ENCODE measurements at regions not wholly inside any gene's neighbourhood (a gene's known extent, or its start where the extent isn't known, plus 50 kb on each side); places are given as distances from the start of the nearest gene placed in this dataset.
"Not testable (repeated sequence)": the region's sequence is repeated elsewhere in the genome, so short reads cannot be mapped to it uniquely, and the experiment has no call there.

GRCh38 chrX:55813150-55813549 lies 95.6 kb downstream of the RRAGB start:
- Mint-ChIP-seq H3K27me3 (peaks cover 0 to 6% (median 0%) of the 10 kb centered on the region in 3 donors), H3K36me3 (no peaks in the 10 kb centered on the region), H3K9me3 (peaks cover 0 to 14% (median 6%) of the 10 kb centered on the region in 7 donors), H3K27ac (no peak overlapping the region), H3K4me1 (no peaks in the 10 kb centered on the region), H3K4me3 (no peak overlapping the region)
- no peak for ATAC-seq (ENCODE audit: low read depth in 2 of 2)
- DNase-seq: no peak

GRCh38 chrX:55815546-55815945 lies 98.0 kb downstream of the RRAGB start:
- no peak for ATAC-seq (ENCODE audit: low read depth in 2 of 2)
- H3K36me3 Mint-ChIP-seq: no peaks in the 10 kb centered on the region

GRCh38 chrX:55816023-55816422 lies 98.5 kb downstream of the RRAGB start:
- ATAC-seq (ENCODE audit: low read depth in 2 of 2): no peak
- no peak overlapping the region for H3K4me3 Mint-ChIP-seq
- no peaks in the 10 kb centered on the region for H3K36me3 Mint-ChIP-seq
- no peak for DNase-seq
- H3K27ac Mint-ChIP-seq: peak overlapping the region in 1 of 6 donors; percentile 60
- H3K9me3 Mint-ChIP-seq: peaks cover 0 to 11% (median 3%) of the 10 kb centered on the region in 7 donors
- H3K4me1 Mint-ChIP-seq: peaks cover 0 to 2% (median 0%) of the 10 kb centered on the region in 3 donors
- no peaks in the 10 kb centered on the region for H3K27me3 Mint-ChIP-seq

More at GRCh38 chrX:55815546-55815945, 98.0 kb downstream of the RRAGB start:
- H3K4me1 Mint-ChIP-seq: peaks cover 0 to 2% (median 0%) of the 10 kb centered on the region in 3 donors
- H3K27me3 Mint-ChIP-seq: peaks cover 0 to 4% (median 0%) of the 10 kb centered on the region in 3 donors
- H3K4me3 Mint-ChIP-seq: no peak overlapping the region
- H3K9me3 Mint-ChIP-seq: peaks cover 0 to 11% (median 3%) of the 10 kb centered on the region in 7 donors
- no peak for DNase-seq
- peak overlapping the region in 1 of 6 donors; percentile 13 for H3K27ac Mint-ChIP-seq

- H3K4me3 Mint-ChIP-seq: peak overlapping the region in 1 of 8 donors; percentile 62
Measured at GRCh38 chrX:55818673-55819375, 101.3 kb downstream of the RRAGB start.

GRCh38 chrX:55839485-55839884 lies 121.9 kb downstream of the RRAGB start:
- Mint-ChIP-seq H3K27ac (no peak overlapping the region), H3K36me3 (no peaks in the 10 kb centered on the region), H3K27me3 (no peaks in the 10 kb centered on the region), H3K9me3 (peaks cover 2 to 7% (median 5%) of the 10 kb centered on the region in 7 donors), H3K4me1 (peaks cover 0 to 9% (median 5%) of the 10 kb centered on the region in 3 donors), H3K4me3 (no peak overlapping the region)
- DNase-seq (no peak), ATAC-seq (ENCODE audit: low read depth in 2 of 2) (no peak)

More at GRCh38 chrX:55818673-55819375, 101.3 kb downstream of the RRAGB start:
- Mint-ChIP-seq H3K27ac (peak overlapping the region in 1 of 6 donors; percentile 11), H3K4me1 (peaks cover 0 to 2% (median 0%) of the 10 kb centered on the region in 3 donors), H3K27me3 (peaks cover 0 to 5% (median 0%) of the 10 kb centered on the region in 3 donors), H3K9me3 (peaks cover 2 to 16% (median 5%) of the 10 kb centered on the region in 7 donors), H3K36me3 (peaks cover 0 to 4% of the 10 kb centered on the region in 2 donors)
- no peak for DNase-seq
- no peak for ATAC-seq (ENCODE audit: low read depth in 2 of 2)

- no peak for ATAC-seq (ENCODE audit: low read depth in 2 of 2)
Measured at GRCh38 chrX:55841962-55842752, 124.6 kb downstream of the RRAGB start.

GRCh38 chrX:55866779-55867178 lies 149.2 kb downstream of the RRAGB start:
- not testable (repeated sequence) for H3K4me1 Mint-ChIP-seq; H3K36me3 Mint-ChIP-seq; H3K9me3 Mint-ChIP-seq; H3K27ac Mint-ChIP-seq; DNase-seq; ATAC-seq (ENCODE audit: low read depth in 2 of 2)
- Mint-ChIP-seq H3K27me3 (peaks cover 3 to 12% (median 5%) of the 10 kb centered on the region in 3 donors), H3K4me3 (peak overlapping the region in 1 of 8 donors; percentile 17)

More at GRCh38 chrX:55841962-55842752, 124.6 kb downstream of the RRAGB start:
- Mint-ChIP-seq H3K27me3 (no peaks in the 10 kb centered on the region), H3K36me3 (no peaks in the 10 kb centered on the region), H3K27ac (no peak overlapping the region), H3K4me1 (peaks cover 0 to 9% (median 0%) of the 10 kb centered on the region in 3 donors), H3K4me3 (no peak overlapping the region), H3K9me3 (peaks cover 0 to 6% (median 0%) of the 10 kb centered on the region in 7 donors)
- DNase-seq: no peak

- peaks cover 0 to 1% (median 0%) of the 10 kb centered on the region in 7 donors for H3K9me3 Mint-ChIP-seq
- no peaks in the 10 kb centered on the region for H3K36me3 Mint-ChIP-seq
- ATAC-seq (ENCODE audit: low read depth in 2 of 2) (no peak), DNase-seq (no peak)
- H3K27ac Mint-ChIP-seq: no peak overlapping the region
- no peak overlapping the region for H3K4me3 Mint-ChIP-seq
- peaks cover 0 to 6% (median 2%) of the 10 kb centered on the region in 3 donors for H3K4me1 Mint-ChIP-seq
- peaks cover 1 to 8% (median 5%) of the 10 kb centered on the region in 3 donors for H3K27me3 Mint-ChIP-seq
Measured at GRCh38 chrX:55867181-55867651, 149.7 kb downstream of the RRAGB start.

- ATAC-seq (ENCODE audit: low read depth in 2 of 2): no peak
- H3K27ac Mint-ChIP-seq: no peak overlapping the region
Measured at GRCh38 chrX:55867708-55868107, 150.2 kb downstream of the RRAGB start.

GRCh38 chrX:55874807-55875206 lies 157.3 kb downstream of the RRAGB start:
- Mint-ChIP-seq H3K9me3 (peaks cover 0 to 7% (median 1%) of the 10 kb centered on the region in 7 donors), H3K4me3 (no peak overlapping the region), H3K27me3 (peaks cover 0 to under 1% (median 0%) of the 10 kb centered on the region in 3 donors), H3K4me1 (no peaks in the 10 kb centered on the region), H3K27ac (no peak overlapping the region), H3K36me3 (no peaks in the 10 kb centered on the region)
- DNase-seq: no peak
- ATAC-seq (ENCODE audit: low read depth in 2 of 2): no peak

More at GRCh38 chrX:55867708-55868107, 150.2 kb downstream of the RRAGB start:
- Mint-ChIP-seq H3K4me3 (no peak overlapping the region), H3K36me3 (no peaks in the 10 kb centered on the region), H3K27me3 (peaks cover 0 to 8% (median 5%) of the 10 kb centered on the region in 3 donors), H3K9me3 (peaks cover 0 to 1% (median 0%) of the 10 kb centered on the region in 7 donors), H3K4me1 (peaks cover 0 to 6% (median 2%) of the 10 kb centered on the region in 3 donors)
- no peak for DNase-seq

GRCh38 chrX:55883541-55883940 lies 166.0 kb downstream of the RRAGB start:
- H3K36me3 Mint-ChIP-seq; ATAC-seq (ENCODE audit: low read depth in 2 of 2); H3K27ac Mint-ChIP-seq: not testable (repeated sequence)

GRCh38 chrX:55907968-55908607 lies 190.5 kb downstream of the RRAGB start:
- ATAC-seq (ENCODE audit: low read depth in 2 of 2): peak; percentile 73 to 82

More at GRCh38 chrX:55883541-55883940, 166.0 kb downstream of the RRAGB start:
- not testable (repeated sequence) for H3K27me3 Mint-ChIP-seq, H3K4me1 Mint-ChIP-seq, DNase-seq, H3K4me3 Mint-ChIP-seq
- H3K9me3 Mint-ChIP-seq: peaks cover 0 to 28% (median 12%) of the 10 kb centered on the region in 7 donors

More at GRCh38 chrX:55907968-55908607, 190.5 kb downstream of the RRAGB start:
- H3K4me3 Mint-ChIP-seq: peak overlapping the region; percentile 88 to 98 (median 94)
- H3K36me3 Mint-ChIP-seq: no peaks in the 10 kb centered on the region
- H3K4me1 Mint-ChIP-seq: peaks cover 19 to 32% (median 25%) of the 10 kb centered on the region in 3 donors
- H3K27ac Mint-ChIP-seq: peak overlapping the region; percentile 12 to 96 (median 89)
- DNase-seq: peak; percentile 44
- H3K9me3 Mint-ChIP-seq: peaks cover 0 to 2% (median 0%) of the 10 kb centered on the region in 7 donors
- H3K27me3 Mint-ChIP-seq: no peaks in the 10 kb centered on the region
